Stimulated activated CD4-positive, alpha-beta T cell treated with anti-CD3 and anti-CD28 coated beads, Interleukin-12 subunit alpha, Interleukin-12 subunit beta, amount 100 ng/mL, for 24 hours (primary cell): ENCODE measurements at regions not wholly inside any gene's neighbourhood (a gene's known extent, or its start where the extent isn't known, plus 50 kb on each side); places are given as distances from the start of the nearest gene placed in this dataset.
A peak's percentile ranks its signal among the peaks of the same experiment; 100 is the strongest.

Source experiments
- DNase-seq, 2 experiments: peaks; one replicate each; pipeline ENCODE4 v3.0.0-alpha.2; 2020; ENCODE audit warnings: low read depth in 2 of 2

GRCh38 chr14:54173802-54174201 is 217.2 kb upstream of the BMP4 start:
- no peak for DNase-seq

- no peak for DNase-seq
Observed at GRCh38 chr14:54174457-54174856, 217.8 kb upstream of the BMP4 start.

GRCh38 chr14:54175298-54175942 is 218.8 kb upstream of the BMP4 start:
- DNase-seq = peak; percentile 8 to 47

- no peak for DNase-seq
Observed at GRCh38 chr14:54177019-54177418, 219.8 kb upstream of the CDKN3 start.

- DNase-seq = no peak
Observed at GRCh38 chr14:54177641-54178621, 218.9 kb upstream of the CDKN3 start.

GRCh38 chr14:54182419-54183045 is 214.3 kb upstream of the CDKN3 start:
- no peak for DNase-seq

GRCh38 chr14:54186821-54187763 is 209.7 kb upstream of the CDKN3 start:
- DNase-seq = no peak

- DNase-seq = no peak
Observed at GRCh38 chr14:54188064-54188666, 208.6 kb upstream of the CDKN3 start.

- DNase-seq = no peak
Observed at GRCh38 chr14:54189333-54189732, 207.5 kb upstream of the CDKN3 start.

- DNase-seq = no peak
Observed at GRCh38 chr14:54189748-54190354, 207.0 kb upstream of the CDKN3 start.

- DNase-seq = no peak
Observed at GRCh38 chr14:54191846-54192245, 205.0 kb upstream of the CDKN3 start.

- DNase-seq = no peak
Observed at GRCh38 chr14:54192610-54193009, 204.2 kb upstream of the CDKN3 start.

GRCh38 chr14:54193871-54194270 is 202.9 kb upstream of the CDKN3 start:
- no peak for DNase-seq

GRCh38 chr14:54194501-54194900 is 202.3 kb upstream of the CDKN3 start:
- no peak for DNase-seq

GRCh38 chr14:54197369-54197768 is 199.4 kb upstream of the CDKN3 start:
- no peak for DNase-seq

GRCh38 chr14:54200726-54201125 is 196.1 kb upstream of the CDKN3 start:
- no peak for DNase-seq

- no peak for DNase-seq
Observed at GRCh38 chr14:54202288-54202687, 194.5 kb upstream of the CDKN3 start.

- no peak for DNase-seq
Observed at GRCh38 chr14:54206516-54206915, 190.3 kb upstream of the CDKN3 start.

GRCh38 chr14:54207075-54207474 is 189.7 kb upstream of the CDKN3 start:
- DNase-seq = no peak
